WTC11 (cell line): ENCODE measurements at regions not wholly inside any gene's neighbourhood (a gene's known extent, or its start where the extent isn't known, plus 50 kb on each side); places are given as distances from the start of the nearest gene placed in this dataset.

ENCODE experiments used
- CREM ChIP-seq: sonication (generic); formaldehyde crosslinking; IDR thresholded peaks from 2 replicates; pipeline ENCODE4 v1.8.1; 2022; ENCODE audit warnings: mild to moderate bottlenecking, missing genetic modification reagents, moderate library complexity
- CTCF ChIP-seq: fragments of 200-600 bp; IDR thresholded peaks from 2 replicates; pipeline ENCODE4 v1.8.0; 2022; ENCODE audit warnings: antibody characterized with exemption
- ESRRA ChIP-seq: sonication (generic); formaldehyde crosslinking; IDR thresholded peaks from 2 replicates; pipeline ENCODE4 v1.8.1; 2022; ENCODE audit warnings: mild to moderate bottlenecking, missing genetic modification reagents, borderline replicate concordance
- FOXK1 ChIP-seq: sonication (generic); formaldehyde crosslinking; IDR thresholded peaks from 2 replicates; pipeline ENCODE4 v1.8.0; 2022; ENCODE audit warnings: mild to moderate bottlenecking, moderate library complexity, missing genetic modification reagents
- GTF2I ChIP-seq: fragments of 250-450 bp; sonication (Bioruptor Pico); conservative IDR thresholded peaks from 2 replicates; pipeline ENCODE4 v1.4.0; 2021; ENCODE audit warnings: mild to moderate bottlenecking
- ZNF121 ChIP-seq: sonication (generic); formaldehyde crosslinking; IDR thresholded peaks from 2 replicates; pipeline ENCODE4 v1.8.0; 2023; ENCODE audit warnings: missing genetic modification reagents
- ZNF138 ChIP-seq: sonication (generic); formaldehyde crosslinking; conservative IDR thresholded peaks from 2 replicates; pipeline ENCODE4 v1.8.1; 2022; ENCODE audit warnings: mild to moderate bottlenecking, moderate library complexity, missing genetic modification reagents
- ZNF423 ChIP-seq: fragments of 250-450 bp; sonication (Bioruptor Pico); IDR thresholded peaks from 2 replicates; pipeline ENCODE4 v2.1.2; 2022; ENCODE audit warnings: mild to moderate bottlenecking, moderate library complexity
- TF ChIP-seq, protein P1 (sequence below): sonication (generic); formaldehyde crosslinking; IDR thresholded peaks from 2 replicates; pipeline ENCODE4 v1.8.0; 2022; ENCODE audit warnings: mild to moderate bottlenecking, missing genetic modification reagents

DNA sequence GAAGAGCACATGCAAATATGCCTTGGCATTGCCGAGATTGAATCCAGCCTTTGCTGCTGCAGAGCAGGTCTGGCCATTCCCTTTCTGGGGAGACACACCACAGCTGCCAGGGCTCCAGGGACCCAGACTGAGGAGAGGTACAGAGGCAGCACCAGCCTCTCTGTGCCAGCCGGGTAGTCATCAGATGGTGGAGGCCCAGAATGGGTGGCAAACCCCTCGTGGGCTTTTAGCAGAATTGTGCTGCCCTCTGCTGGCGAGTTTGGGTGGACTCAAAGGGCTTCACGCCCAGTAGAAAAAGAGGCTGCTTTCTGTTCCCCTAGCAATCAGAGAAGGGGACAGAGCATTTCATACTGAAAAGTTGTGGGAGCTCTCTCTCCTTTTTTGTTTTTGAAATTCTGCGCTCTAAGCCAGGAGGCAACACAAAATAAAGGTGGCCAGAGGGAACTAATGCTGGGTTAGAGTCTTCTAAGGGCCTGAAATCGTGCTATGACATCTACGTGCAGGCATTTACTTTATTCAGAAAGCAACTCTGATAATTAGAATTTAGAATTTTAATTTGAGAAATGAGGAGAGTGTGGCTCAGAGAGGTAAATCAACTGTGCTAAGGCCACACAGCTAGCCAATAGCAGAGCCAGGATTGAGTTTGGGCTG, 158.8 kb upstream of the NAV2 start:
- TF ChIP-seq FOXK1 (CRISPR knock-in tag) (no peak), CTCF (peak; percentile 86), CREM (CRISPR knock-in tag) (no peak), GTF2I (CRISPR knock-in tag) (no peak), ZNF138 (CRISPR knock-in tag) (no peak), ESRRA (CRISPR knock-in tag) (no peak), ZNF121 (CRISPR knock-in tag) (no peak), ZNF423 (no peak)
- TF ChIP-seq, protein P1, sequence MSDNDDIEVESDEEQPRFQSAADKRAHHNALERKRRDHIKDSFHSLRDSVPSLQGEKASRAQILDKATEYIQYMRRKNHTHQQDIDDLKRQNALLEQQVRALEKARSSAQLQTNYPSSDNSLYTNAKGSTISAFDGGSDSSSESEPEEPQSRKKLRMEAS (CRISPR knock-in tag) = no peak
